Ovary (tissue), 7 donors: ENCODE measurements at regions not wholly inside any gene's neighbourhood (a gene's known extent, or its start where the extent isn't known, plus 50 kb on each side); places are given as distances from the start of the nearest gene placed in this dataset.

Experiments
- DNase-seq, 5 donors: peaks; one replicate each; pipeline ENCODE4 v3.0.0-alpha.2; 2019 to 2020
- H3K27ac ChIP-seq, 2 donors: fragments of 200-600 bp; one replicate each; pipeline versions ENCODE4 v1.5.1 to v1.8.0; 2019 to 2022
- H3K27me3 ChIP-seq: fragments of 200-600 bp; one replicate; pipeline ENCODE4 v1.8.0; 2022
- H3K36me3 ChIP-seq: fragments of 200-600 bp; sonication (generic); one replicate; pipeline ENCODE4 v1.5.1; 2019
- H3K4me1 ChIP-seq: one replicate; pipeline ENCODE4 v1.8.1; 2013; ENCODE audit warnings: mild to moderate bottlenecking, moderate library complexity; ENCODE audit not compliant: insufficient read depth
- H3K4me3 ChIP-seq: fragments of 200-600 bp; sonication (generic); one replicate; pipeline ENCODE4 v1.5.1; 2017
- H3K9me3 ChIP-seq, 2 donors: fragments of 200-600 bp in 1 of 2; sonication (generic) in 1 of 2; one replicate each; pipeline versions ENCODE4 v1.5.1 to v1.8.1; 2013 to 2019; ENCODE audit warnings: mild to moderate bottlenecking in 1 of 2, moderate library complexity in 1 of 2
- CTCF ChIP-seq, 3 donors: fragments of 450-650 bp in 2 of 3; fragments of 200-600 bp in 1 of 3; IDR thresholded peaks; one replicate each; pipeline versions ENCODE4 v1.5.1 to v1.8.0; 2016 to 2022; ENCODE audit warnings: antibody characterized with exemption in 3 of 3, mild to moderate bottlenecking in 1 of 3
- EP300 ChIP-seq: sonication (generic); formaldehyde crosslinking; IDR thresholded peaks from one replicate; pipeline ENCODE4 v1.6.1; 2017; ENCODE audit warnings: antibody characterized with exemption
- POLR2A ChIP-seq: fragments of 450-650 bp; IDR thresholded peaks from one replicate; pipeline ENCODE4 v1.6.1; 2017; ENCODE audit warnings: antibody characterized with exemption, mild to moderate bottlenecking, moderate library complexity
- WGBS, 3 donors: extraction: QIAGEN DNeasy Blood & Tissue Kit in 1 of 3; methylation state at CpG; one replicate each; pipeline versions ENCODE4 v1.1.5 to v1.1.7; 2013 to 2017; 5-methylcytosine and 5-hydroxymethylcytosine counted together
- intact Hi-C, 4 donors: fragments of 100-400 bp; cut with DNase I; formaldehyde crosslinking; loops; one replicate each; pipeline versions ENCODE4 v1.11.0 to v1.15.1; 2022 to 2023
- donor health status: DM: no; HTN: no; CAD: no; lungs with moderate emphysema.
- donor health status: DM: no; HTN: no; CAD: no.
- donor health status: Bipolar disorder and iron deficiency.
- donor health status: DM: no; HTN: no; CAD: no.
- donor health status: DM: yes; HTN: yes; CAD: no.

GRCh38 chr5:164214698-164215097 is 709.3 kb downstream of the MAT2B start:
- DNase-seq: no peak
- intact Hi-C loops: no loop called here
- Histone ChIP-seq H3K36me3 (no peaks in the 10 kb centered on the region), H3K4me1 (no peaks in the 10 kb centered on the region), H3K4me3 (no peak overlapping the region), H3K9me3 (no peaks in the 10 kb centered on the region), H3K27me3 (no peaks in the 10 kb centered on the region), H3K27ac (no peak overlapping the region)
- TF ChIP-seq POLR2A (no peak), CTCF (IDR thresholded peaks at IDR 0.05) (no peak), EP300 (no peak)
- 91 to 93% (median 92%) methylated on average over 1 of the region's 1 CpG for WGBS, 3 donors

GRCh38 chr5:164217464-164217863 is 712.0 kb downstream of the MAT2B start:
- TF ChIP-seq POLR2A (no peak), CTCF (IDR thresholded peaks at IDR 0.05) (no peak), EP300 (no peak)
- Histone ChIP-seq H3K9me3 (no peaks in the 10 kb centered on the region), H3K27me3 (no peaks in the 10 kb centered on the region), H3K27ac (no peak overlapping the region), H3K4me1 (no peaks in the 10 kb centered on the region), H3K36me3 (no peaks in the 10 kb centered on the region), H3K4me3 (no peak overlapping the region)
- 70 to 92% (median 86%) methylated on average over 1 of the region's 1 CpG for WGBS, 3 donors
- no peak for DNase-seq
- intact Hi-C loops: no loop called here

- H3K4me3 ChIP-seq: no peak overlapping the region
- H3K4me1 ChIP-seq: no peaks in the 10 kb centered on the region
- no peaks in the 10 kb centered on the region for H3K9me3 ChIP-seq
- no peak for DNase-seq
- no peaks in the 10 kb centered on the region for H3K36me3 ChIP-seq
- H3K27ac ChIP-seq: no peak overlapping the region
- H3K27me3 ChIP-seq: no peaks in the 10 kb centered on the region
- intact Hi-C loops: no loop called here
- no peak for TF ChIP-seq EP300
Observed at GRCh38 chr5:164220522-164220921, 715.1 kb downstream of the MAT2B start.

GRCh38 chr5:164224236-164224635 is 718.8 kb downstream of the MAT2B start:
- no peak for TF ChIP-seq EP300
- TF ChIP-seq CTCF (IDR thresholded peaks at IDR 0.05): no peak
- no peak for TF ChIP-seq POLR2A
- H3K9me3 ChIP-seq: no peaks in the 10 kb centered on the region
- intact Hi-C loops: no loop called here
- 91 to 94% (median 92%) methylated on average over 2 of the region's 2 CpGs for WGBS, 3 donors
- no peaks in the 10 kb centered on the region for H3K27me3 ChIP-seq
- DNase-seq: no peak
- H3K4me3 ChIP-seq: no peak overlapping the region
- no peak overlapping the region for H3K27ac ChIP-seq
- H3K36me3 ChIP-seq: no peaks in the 10 kb centered on the region
- H3K4me1 ChIP-seq: no peaks in the 10 kb centered on the region

- Histone ChIP-seq H3K27me3 (no peaks in the 10 kb centered on the region), H3K36me3 (no peaks in the 10 kb centered on the region), H3K27ac (no peak overlapping the region), H3K9me3 (no peaks in the 10 kb centered on the region), H3K4me3 (no peak overlapping the region), H3K4me1 (no peaks in the 10 kb centered on the region)
- DNase-seq: no peak
- WGBS, 3 donors: 92 to 94% (median 94%) methylated on average over 2 of the region's 2 CpGs
- intact Hi-C loops: no loop called here
- TF ChIP-seq POLR2A (no peak), CTCF (IDR thresholded peaks at IDR 0.05) (no peak), EP300 (no peak)
Observed at GRCh38 chr5:164224772-164225171, 719.4 kb downstream of the MAT2B start.
